Panc1 (cell line): ENCODE measurements at regions not wholly inside any gene's neighbourhood (a gene's known extent, or its start where the extent isn't known, plus 50 kb on each side); places are given as distances from the start of the nearest gene placed in this dataset.

ENCODE experiments used
- ATAC-seq: fragments of 200-7000 bp; cut with Tn5 transposase; 2 replicates; pipeline ENCODE4 v1.9.1; 2020; ENCODE audit warnings: mild to moderate bottlenecking, moderate library complexity
- BruUV-seq: library from RNA; stranded (reverse); fragments of 400-500 nt; replicated peaks from 2 replicates; lab custom pipeline; 2021; lab: Mats Ljungman, UMichigan
- CTCF ChIA-PET: fragments of 300-600 bp; sonication (Branson Sonifier 250); formaldehyde crosslinking; loops from one replicate; lab custom pipeline; 2022; ENCODE audit warnings: antibody characterized with exemption; lab: Charles Lee
- POLR2A ChIA-PET: fragments of 300-600 bp; sonication (Branson Sonifier 250); formaldehyde crosslinking; loops from one replicate; lab custom pipeline; 2022; ENCODE audit warnings: antibody characterized with exemption; lab: Charles Lee
- DNase-seq: peaks from one replicate; pipeline ENCODE4 v3.0.0-alpha.2; 2010; ENCODE audit warnings: low read depth, low spot score
- H3K27ac ChIP-seq: 2 replicates; pipeline ENCODE4 v1.5.1; 2011; ENCODE audit warnings: mild to moderate bottlenecking, low read length, inconsistent platforms
- H3K27me3 ChIP-seq: fragments of 200-500 bp; sonication (Bioruptor generic); 2 replicates; pipeline ENCODE4 v1.6.0; 2014; ENCODE audit warnings: low read length, inconsistent platforms; ENCODE audit not compliant: control insufficient read depth, insufficient read depth
- H3K36me3 ChIP-seq: fragments of 200-500 bp; sonication (Bioruptor generic); 2 replicates; pipeline ENCODE4 v1.5.1; 2014; ENCODE audit warnings: inconsistent platforms, mild to moderate bottlenecking, low read length, moderate library complexity; ENCODE audit not compliant: control insufficient read depth, insufficient read depth
- H3K4me1 ChIP-seq: 2 replicates; pipeline ENCODE4 v1.5.1; 2011; ENCODE audit warnings: inconsistent platforms, mild to moderate bottlenecking, low read length, moderate library complexity; ENCODE audit not compliant: control insufficient read depth, insufficient read depth
- H3K4me3 ChIP-seq, 2 experiments: 2 replicates each; pipeline ENCODE4 v1.5.1; 2011 to 2012; ENCODE audit warnings: low read depth in 2 of 2, low read length in 2 of 2, mild to moderate bottlenecking in 2 of 2, inconsistent platforms in 1 of 2, moderate library complexity in 1 of 2
- H3K9me3 ChIP-seq: fragments of 200-500 bp; sonication (Bioruptor generic); 2 replicates; pipeline ENCODE4 v1.5.1; 2014; ENCODE audit warnings: low read depth, mild to moderate bottlenecking, inconsistent platforms, low read length, moderate library complexity; ENCODE audit not compliant: control insufficient read depth, insufficient read depth
- POLR2AphosphoS5 ChIP-seq: IDR thresholded peaks from 2 replicates; pipeline ENCODE4 v1.6.1; 2012; ENCODE audit warnings: mild to moderate bottlenecking, low read depth, low read length, moderate library complexity
- REST ChIP-seq, 2 experiments: IDR thresholded peaks; 2 replicates each; pipeline ENCODE4 v1.6.1; 2011 to 2012; ENCODE audit warnings: low read depth in 2 of 2, control low read depth in 1 of 2, low read length in 1 of 2, mild to moderate bottlenecking in 1 of 2, moderate library complexity in 1 of 2; ENCODE audit not compliant: insufficient read depth in 1 of 2
- SIN3A ChIP-seq: IDR thresholded peaks from 2 replicates; pipeline ENCODE4 v1.6.1; 2012; ENCODE audit warnings: low read depth, mild to moderate bottlenecking, low read length, moderate library complexity, borderline replicate concordance; ENCODE audit not compliant: insufficient read depth
- TCF7L2 ChIP-seq: IDR thresholded peaks from 2 replicates; pipeline ENCODE4 v1.6.1; 2011; ENCODE audit warnings: mild to moderate bottlenecking, low read depth, low read length, inconsistent platforms
- in situ Hi-C: cut with HindIII; loops from 2 replicates; pipeline ENCODE4 v1.10.0; 2016; ENCODE audit warnings: low sequenced_read_pairs, low pct_unique_long_range_greater_than_20kb
- intact Hi-C: fragments of 100-400 bp; cut with micrococcal nuclease; formaldehyde crosslinking; loops from one replicate; pipeline ENCODE4 v1.10.0; 2022; ENCODE audit not compliant: unreplicated experiment
- TF ChIP-seq, protein P1 (sequence below): fragments of 450-650 bp; IDR thresholded peaks from 2 replicates; pipeline ENCODE4 v1.5.1; 2017; ENCODE audit warnings: mild to moderate bottlenecking

DNA sequence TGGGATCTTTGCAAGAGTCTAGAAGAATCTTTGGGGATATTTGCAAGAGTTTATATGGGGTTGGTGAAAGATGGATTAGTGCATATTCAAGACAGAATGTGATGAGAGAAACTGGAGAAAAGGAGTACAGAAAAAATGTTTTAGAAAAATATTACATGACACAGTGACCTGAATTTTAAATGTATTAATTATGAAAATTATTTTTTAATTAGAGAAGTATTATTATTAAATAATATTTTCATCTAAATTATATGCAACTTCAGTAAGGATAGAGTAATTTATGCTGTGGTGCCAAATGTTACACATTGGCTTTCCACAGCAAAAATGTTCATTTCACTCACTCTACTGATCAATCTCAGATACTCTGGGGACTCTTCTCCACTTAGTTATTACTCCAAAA, 1442.8 kb upstream of the SLC39A10 start:
- TF ChIP-seq SIN3A, result no peak
- TF ChIP-seq, protein P1, sequence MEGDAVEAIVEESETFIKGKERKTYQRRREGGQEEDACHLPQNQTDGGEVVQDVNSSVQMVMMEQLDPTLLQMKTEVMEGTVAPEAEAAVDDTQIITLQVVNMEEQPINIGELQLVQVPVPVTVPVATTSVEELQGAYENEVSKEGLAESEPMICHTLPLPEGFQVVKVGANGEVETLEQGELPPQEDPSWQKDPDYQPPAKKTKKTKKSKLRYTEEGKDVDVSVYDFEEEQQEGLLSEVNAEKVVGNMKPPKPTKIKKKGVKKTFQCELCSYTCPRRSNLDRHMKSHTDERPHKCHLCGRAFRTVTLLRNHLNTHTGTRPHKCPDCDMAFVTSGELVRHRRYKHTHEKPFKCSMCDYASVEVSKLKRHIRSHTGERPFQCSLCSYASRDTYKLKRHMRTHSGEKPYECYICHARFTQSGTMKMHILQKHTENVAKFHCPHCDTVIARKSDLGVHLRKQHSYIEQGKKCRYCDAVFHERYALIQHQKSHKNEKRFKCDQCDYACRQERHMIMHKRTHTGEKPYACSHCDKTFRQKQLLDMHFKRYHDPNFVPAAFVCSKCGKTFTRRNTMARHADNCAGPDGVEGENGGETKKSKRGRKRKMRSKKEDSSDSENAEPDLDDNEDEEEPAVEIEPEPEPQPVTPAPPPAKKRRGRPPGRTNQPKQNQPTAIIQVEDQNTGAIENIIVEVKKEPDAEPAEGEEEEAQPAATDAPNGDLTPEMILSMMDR, result no peak
- no peak for TF ChIP-seq TCF7L2
- TF ChIP-seq REST (IDR thresholded peaks at IDR 0.05; ENCODE audit: insufficient read depth in 1 of 2, low read depth in 2 of 2, low read length in 1 of 2), result no peak
- no peak for TF ChIP-seq POLR2AphosphoS5
- Histone ChIP-seq H3K27ac (no peak overlapping the region), H3K4me1 (no peaks in the 10 kb centered on the region), H3K4me3 (no peak overlapping the region), H3K9me3 (no peaks in the 10 kb centered on the region), H3K36me3 (no peaks in the 10 kb centered on the region), H3K27me3 (no peaks in the 10 kb centered on the region)
- no peak for ATAC-seq
- no TSS peak for BruUV-seq
- ChIA-PET POLR2A (no interaction called here), CTCF (no interaction called here)
- no peak for DNase-seq
- in situ Hi-C loops (no loop called here), intact Hi-C loops (no loop called here)

- no peak for DNase-seq
- intact Hi-C loops (no loop called here), in situ Hi-C loops (no loop called here)
- Histone ChIP-seq H3K27me3 (no peaks in the 10 kb centered on the region), H3K4me3 (no peak overlapping the region), H3K4me1 (no peaks in the 10 kb centered on the region), H3K27ac (no peak overlapping the region), H3K36me3 (no peaks in the 10 kb centered on the region), H3K9me3 (no peaks in the 10 kb centered on the region)
- ChIA-PET POLR2A (no interaction called here), CTCF (no interaction called here)
- ATAC-seq, result no peak
- TF ChIP-seq SIN3A (no peak), POLR2AphosphoS5 (no peak), TCF7L2 (no peak), REST (IDR thresholded peaks at IDR 0.05; ENCODE audit: insufficient read depth in 1 of 2, low read depth in 2 of 2, low read length in 1 of 2) (no peak)
- TF ChIP-seq, protein P1, result no peak
- BruUV-seq, result no TSS peak
These were observed 1451.3 kb upstream of the SLC39A10 start for GRCh38 chr2:194205568-194206227.
